AG09309 (cell line): ENCODE measurements at regions not wholly inside any gene's neighbourhood (a gene's known extent, or its start where the extent isn't known, plus 50 kb on each side); places are given as distances from the start of the nearest gene placed in this dataset.
"Not testable (repeated sequence)": the region's sequence is repeated elsewhere in the genome, so short reads cannot be mapped to it uniquely, and the experiment has no call there.

Experiments used
- DNase-seq: peaks from one replicate; pipeline ENCODE4 v3.0.0-alpha.2; 2010; ENCODE audit warnings: low read depth
- H3K4me3 ChIP-seq: 2 replicates; pipeline ENCODE4 v1.5.1; 2011; ENCODE audit warnings: mild to moderate bottlenecking, low read depth, low read length, moderate library complexity; ENCODE audit not compliant: control insufficient read depth
- CTCF ChIP-seq: IDR thresholded peaks from 2 replicates; pipeline ENCODE4 v1.5.1; 2011; ENCODE audit warnings: mild to moderate bottlenecking, low read depth, low read length, inconsistent platforms; ENCODE audit not compliant: insufficient read depth, control insufficient read depth; ENCODE audit errors: missing control alignments

DNA sequence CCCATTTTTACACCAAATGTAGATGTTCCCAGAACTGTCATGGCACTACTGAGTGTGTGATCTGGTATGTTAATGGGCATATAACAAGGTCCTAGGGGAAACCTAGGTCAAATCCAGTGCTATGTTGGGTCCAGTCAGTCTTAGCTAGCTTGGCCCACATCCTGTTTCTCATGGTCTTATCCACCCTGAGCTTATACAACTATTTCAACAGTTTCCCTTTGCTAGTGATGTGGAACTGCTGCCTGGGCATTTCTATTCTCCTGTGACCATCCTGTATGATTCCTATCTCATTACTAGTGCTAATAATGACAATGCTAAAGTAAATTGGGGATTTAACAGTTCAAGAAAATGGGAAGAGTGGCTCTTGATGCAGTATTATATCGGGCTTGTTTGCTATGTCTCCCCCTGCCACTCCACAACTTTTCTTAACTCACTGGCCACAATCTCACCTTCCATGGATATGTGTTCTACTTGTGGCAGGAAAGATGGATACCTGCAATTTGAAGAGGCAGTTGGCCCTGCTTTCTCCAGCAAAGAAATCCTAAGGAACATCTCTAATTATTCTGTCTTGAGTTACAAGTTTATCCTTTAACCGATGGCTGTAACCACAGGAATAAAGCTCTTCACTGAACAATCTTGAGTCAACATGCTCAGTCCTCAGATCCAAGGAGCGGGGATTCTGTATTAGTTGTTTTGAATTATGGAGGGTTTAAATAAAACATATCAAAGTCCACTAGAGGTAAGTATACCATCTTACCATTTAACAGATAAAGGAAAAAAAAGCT is 707.8 kb downstream of the XPNPEP1 start:
- no peak for TF ChIP-seq CTCF
- no peak for DNase-seq
- no peak overlapping the region for H3K4me3 ChIP-seq

DNA sequence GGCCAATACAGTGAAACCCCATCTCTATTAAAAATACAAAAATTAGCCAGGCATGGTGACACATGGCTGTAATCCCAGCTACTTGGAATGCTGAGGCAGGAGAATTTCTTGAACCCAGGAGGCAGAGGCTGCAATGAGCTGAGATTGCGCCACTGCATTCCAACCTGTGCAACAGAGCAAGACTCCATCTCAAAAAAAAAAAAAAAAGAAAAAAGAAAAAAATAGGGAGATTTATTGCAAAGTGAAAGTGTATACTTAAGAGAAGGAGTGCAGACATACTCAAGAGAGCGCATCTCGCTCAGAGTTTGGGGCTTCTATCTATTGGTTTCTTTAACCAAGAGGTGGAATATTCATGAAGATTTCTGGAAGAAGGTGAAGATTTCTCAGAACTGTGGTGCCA is 708.4 kb downstream of the XPNPEP1 start:
- DNase-seq: not testable (repeated sequence)

GRCh38 chr10:109207361-109207760 is 716.0 kb downstream of the XPNPEP1 start:
- TF ChIP-seq CTCF: no peak
- H3K4me3 ChIP-seq: no peak overlapping the region
- no peak for DNase-seq

More for the DNA sequence above, 708.4 kb downstream of the XPNPEP1 start:
- H3K4me3 ChIP-seq: not testable (repeated sequence)

GRCh38 chr10:109205929-109206585 is 717.3 kb downstream of the XPNPEP1 start:
- no peak for TF ChIP-seq CTCF
- DNase-seq: peak; percentile 25
- no peak overlapping the region for H3K4me3 ChIP-seq

DNA sequence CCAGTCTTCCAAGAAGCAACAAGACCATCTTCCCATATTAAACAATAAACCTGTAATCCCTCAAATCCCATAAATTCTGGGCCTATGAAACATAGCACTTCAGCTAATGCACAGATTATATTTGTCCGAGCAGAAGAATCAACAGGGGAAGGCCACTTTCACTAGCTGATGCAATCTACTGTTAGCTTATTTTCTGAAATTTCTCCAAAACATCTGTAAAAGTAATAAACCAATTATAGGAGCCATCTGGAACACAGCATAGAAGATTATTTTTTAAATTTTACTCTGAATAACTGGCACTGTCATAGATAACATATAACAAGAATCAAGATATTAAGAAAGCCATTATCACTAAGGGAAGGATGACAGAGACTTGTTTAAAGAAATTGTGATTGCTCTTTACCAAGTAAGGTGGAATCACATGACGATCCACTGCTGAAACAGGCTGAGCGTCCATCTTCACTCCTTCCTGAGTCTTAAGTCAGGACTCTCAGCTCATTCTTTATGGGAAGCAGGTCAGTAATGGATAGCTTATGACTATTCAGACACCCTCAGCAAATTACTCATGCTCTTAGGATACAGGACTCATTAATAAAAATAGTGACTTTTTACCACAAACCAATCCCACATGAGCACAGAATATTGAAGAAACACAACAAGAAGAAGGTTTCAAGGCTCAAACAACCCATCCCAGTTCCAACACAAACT is 719.5 kb downstream of the XPNPEP1 start:
- H3K4me3 ChIP-seq: no peak overlapping the region

GRCh38 chr10:109202111-109202510 is 721.2 kb downstream of the XPNPEP1 start:
- DNase-seq: no peak
- no peak overlapping the region for H3K4me3 ChIP-seq
- TF ChIP-seq CTCF: no peak

More for the DNA sequence above, 719.5 kb downstream of the XPNPEP1 start:
- TF ChIP-seq CTCF: no peak
- DNase-seq: no peak

GRCh38 chr10:109200646-109201045 is 722.7 kb downstream of the XPNPEP1 start:
- no peak overlapping the region for H3K4me3 ChIP-seq
- no peak for TF ChIP-seq CTCF
- no peak for DNase-seq
